HFFc6 (cell line): ENCODE measurements at regions not wholly inside any gene's neighbourhood (a gene's known extent, or its start where the extent isn't known, plus 50 kb on each side); places are given as distances from the start of the nearest gene placed in this dataset.

Experiments
- DNase-seq: peaks from one replicate; pipeline ENCODE4 v3.0.0-alpha.2; 2018
- H3K27ac Mint-ChIP-seq: 2 replicates; pipeline ENCODE4 v1.8.0; 2020; ENCODE audit warnings: mild to moderate bottlenecking, mixed read lengths
- H3K27me3 Mint-ChIP-seq: 2 replicates; pipeline ENCODE4 v1.8.0; 2021; ENCODE audit warnings: mild to moderate bottlenecking, moderate library complexity, mixed read lengths; ENCODE audit not compliant: insufficient read depth
- H3K36me3 Mint-ChIP-seq: 2 replicates; pipeline ENCODE4 v1.8.0; 2021; ENCODE audit warnings: low read depth, mixed read lengths
- H3K4me1 Mint-ChIP-seq: 2 replicates; pipeline ENCODE4 v1.8.0; 2020; ENCODE audit warnings: low read depth, mixed read lengths
- H3K4me3 Mint-ChIP-seq: 2 replicates; pipeline ENCODE4 v1.8.0; 2020; ENCODE audit warnings: mild to moderate bottlenecking, moderate library complexity, mixed read lengths
- H3K9me3 Mint-ChIP-seq: 2 replicates; pipeline ENCODE4 v1.8.0; 2020; ENCODE audit warnings: mild to moderate bottlenecking, mixed read lengths
- TF ChIP-seq, protein P1 (sequence below): fragments of 200-600 bp; sonication (generic); IDR thresholded peaks from 2 replicates; pipeline ENCODE4 v1.5.0; 2021; ENCODE audit warnings: antibody characterized with exemption, mild to moderate bottlenecking

DNA sequence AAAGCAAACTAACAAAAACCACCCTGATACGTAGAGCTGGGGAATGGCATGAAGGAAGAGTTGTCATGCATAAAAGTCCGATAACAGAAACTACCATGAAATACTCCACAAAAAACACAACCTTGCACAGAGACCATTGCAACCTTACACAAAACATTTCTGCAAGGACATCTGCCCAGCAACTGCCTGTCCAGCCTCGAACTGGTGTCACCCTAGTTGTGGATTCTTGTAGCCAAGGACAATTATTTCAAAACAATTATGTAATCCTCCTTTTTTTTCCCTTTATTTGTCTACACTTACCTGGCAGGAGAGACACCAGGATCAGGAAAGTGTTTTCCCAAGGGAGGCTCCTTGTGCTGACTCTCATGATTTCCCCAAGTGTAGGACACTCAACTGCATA lies 232.5 kb upstream of the SYNDIG1 start:
- TF ChIP-seq, protein P1, sequence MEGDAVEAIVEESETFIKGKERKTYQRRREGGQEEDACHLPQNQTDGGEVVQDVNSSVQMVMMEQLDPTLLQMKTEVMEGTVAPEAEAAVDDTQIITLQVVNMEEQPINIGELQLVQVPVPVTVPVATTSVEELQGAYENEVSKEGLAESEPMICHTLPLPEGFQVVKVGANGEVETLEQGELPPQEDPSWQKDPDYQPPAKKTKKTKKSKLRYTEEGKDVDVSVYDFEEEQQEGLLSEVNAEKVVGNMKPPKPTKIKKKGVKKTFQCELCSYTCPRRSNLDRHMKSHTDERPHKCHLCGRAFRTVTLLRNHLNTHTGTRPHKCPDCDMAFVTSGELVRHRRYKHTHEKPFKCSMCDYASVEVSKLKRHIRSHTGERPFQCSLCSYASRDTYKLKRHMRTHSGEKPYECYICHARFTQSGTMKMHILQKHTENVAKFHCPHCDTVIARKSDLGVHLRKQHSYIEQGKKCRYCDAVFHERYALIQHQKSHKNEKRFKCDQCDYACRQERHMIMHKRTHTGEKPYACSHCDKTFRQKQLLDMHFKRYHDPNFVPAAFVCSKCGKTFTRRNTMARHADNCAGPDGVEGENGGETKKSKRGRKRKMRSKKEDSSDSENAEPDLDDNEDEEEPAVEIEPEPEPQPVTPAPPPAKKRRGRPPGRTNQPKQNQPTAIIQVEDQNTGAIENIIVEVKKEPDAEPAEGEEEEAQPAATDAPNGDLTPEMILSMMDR = no peak
- Mint-ChIP-seq H3K36me3 (no peaks in the 10 kb centered on the region), H3K27ac (no peak overlapping the region), H3K4me1 (no peaks in the 10 kb centered on the region), H3K4me3 (no peak overlapping the region), H3K27me3 (peaks cover 18% of the 10 kb centered on the region), H3K9me3 (no peaks in the 10 kb centered on the region; the same call in 1 of the 2 replicates)
- DNase-seq = no peak

DNA sequence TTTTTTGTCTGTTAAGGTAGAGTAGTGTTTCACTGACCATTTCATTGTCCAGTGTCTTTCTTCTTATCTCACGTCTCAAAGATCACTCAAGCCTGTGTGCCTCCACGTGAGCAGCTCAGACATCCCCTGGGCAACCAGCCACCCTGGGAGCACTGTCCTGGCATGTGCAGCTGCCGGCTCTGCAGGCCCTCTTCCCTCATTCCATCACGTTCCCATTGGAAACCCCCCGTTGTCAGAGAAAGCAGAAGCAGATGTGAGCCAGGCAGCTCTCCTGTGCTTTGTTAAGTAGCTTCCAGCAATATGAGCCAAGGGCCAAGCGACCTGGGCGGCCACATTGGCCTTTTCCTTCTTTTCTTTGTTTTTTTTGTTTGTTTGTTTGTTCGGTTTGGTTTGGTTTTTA lies 233.2 kb upstream of the SYNDIG1 start:
- H3K4me1 Mint-ChIP-seq = no peaks in the 10 kb centered on the region
- H3K4me3 Mint-ChIP-seq = no peak overlapping the region
- H3K36me3 Mint-ChIP-seq = no peaks in the 10 kb centered on the region
- H3K27me3 Mint-ChIP-seq = peaks cover 18% of the 10 kb centered on the region
- TF ChIP-seq, protein P1 = no peak
- no peak for DNase-seq
- H3K27ac Mint-ChIP-seq = no peak overlapping the region
- no peaks in the 10 kb centered on the region for H3K9me3 Mint-ChIP-seq

DNA sequence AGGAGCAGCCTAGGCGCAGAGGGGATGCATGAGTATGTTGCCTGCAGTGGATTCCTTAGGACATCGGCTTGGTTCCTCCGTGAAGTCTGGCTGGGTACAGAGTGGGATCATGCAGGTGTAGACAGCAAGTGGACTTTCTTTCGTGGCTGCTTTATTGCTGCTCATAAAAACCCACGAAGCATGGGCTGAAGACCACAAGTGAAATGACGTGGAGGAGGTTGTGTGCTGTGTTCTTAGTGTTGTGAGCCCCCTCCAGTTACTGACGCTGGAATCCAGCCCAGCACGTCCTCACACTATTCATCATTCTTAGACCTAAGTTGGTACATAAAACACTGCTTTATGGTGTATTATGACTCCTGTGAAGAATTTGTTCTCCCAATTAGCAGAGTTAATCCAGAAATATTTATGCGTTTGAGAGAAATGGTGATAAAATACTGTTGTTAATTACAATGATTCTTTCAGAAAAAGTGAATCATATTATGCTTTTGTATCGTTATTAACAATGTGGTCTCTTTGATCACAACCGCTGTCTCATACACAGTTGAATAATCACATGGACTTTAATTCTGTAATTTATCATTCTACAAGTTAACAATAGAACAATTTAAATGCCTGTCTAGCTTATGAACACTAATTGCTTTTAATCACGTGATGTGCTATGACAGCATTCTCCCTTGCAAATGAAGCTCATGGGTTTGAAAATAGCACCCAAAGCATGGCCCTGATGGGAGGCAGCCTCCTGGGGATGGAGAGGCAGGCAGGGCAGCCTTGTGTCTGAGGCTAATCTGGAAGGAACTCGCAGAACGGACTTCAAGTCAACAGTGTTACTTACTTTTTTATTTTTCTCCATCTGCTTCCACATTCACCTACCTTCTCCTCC lies 233.9 kb upstream of the SYNDIG1 start:
- no peak overlapping the region for H3K27ac Mint-ChIP-seq
- TF ChIP-seq, protein P1 = no peak
- H3K27me3 Mint-ChIP-seq = peaks cover 18% of the 10 kb centered on the region
- no peaks in the 10 kb centered on the region for H3K9me3 Mint-ChIP-seq
- DNase-seq = no peak
- no peak overlapping the region for H3K4me3 Mint-ChIP-seq
- no peaks in the 10 kb centered on the region for H3K4me1 Mint-ChIP-seq
- no peaks in the 10 kb centered on the region for H3K36me3 Mint-ChIP-seq

DNA sequence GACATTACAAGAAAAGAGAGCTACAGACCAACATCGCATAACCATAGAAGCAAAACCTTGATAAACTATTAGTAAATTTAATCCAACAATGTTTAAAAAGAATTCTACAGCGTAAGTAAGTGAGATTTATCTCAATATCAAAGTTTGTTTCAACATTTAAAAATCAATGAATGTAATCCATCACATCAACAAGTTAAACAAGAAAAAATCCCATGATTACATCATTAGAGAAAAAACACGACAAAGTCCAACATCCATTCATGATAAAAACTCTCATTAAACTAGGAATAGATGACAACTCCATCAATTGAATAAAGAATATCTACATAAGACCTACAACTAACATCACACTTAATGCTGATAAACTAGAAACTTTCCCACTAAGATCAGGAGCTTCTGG lies 239.0 kb upstream of the GGTLC1 start:
- no peak for DNase-seq
- Mint-ChIP-seq H3K4me3 (no peak overlapping the region), H3K36me3 (no peaks in the 10 kb centered on the region), H3K9me3 (no peaks in the 10 kb centered on the region), H3K27ac (no peak overlapping the region), H3K27me3 (no peaks in the 10 kb centered on the region; the same call in 1 of the 2 replicates), H3K4me1 (no peaks in the 10 kb centered on the region)
- TF ChIP-seq, protein P1 = no peak

DNA sequence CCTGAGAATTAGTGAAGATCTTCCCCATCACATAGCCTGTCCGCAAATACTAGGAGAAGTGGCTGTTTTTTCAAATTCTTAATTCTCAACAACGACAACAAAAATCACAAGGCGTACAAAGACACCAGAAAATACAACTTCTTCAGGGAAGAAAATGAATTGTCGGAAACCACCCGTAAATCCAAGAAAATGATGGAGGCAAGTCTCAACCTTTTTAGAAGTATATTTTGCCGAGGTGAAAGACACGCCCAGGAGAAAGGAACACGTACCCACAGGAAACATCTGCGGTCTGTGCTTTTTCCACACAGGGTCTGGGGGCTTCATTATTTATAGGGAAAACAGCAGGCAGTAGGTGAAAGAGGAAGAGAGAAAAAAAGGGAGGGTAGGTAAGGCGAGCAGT lies 223.9 kb upstream of the GGTLC1 start:
- peaks cover 4% of the 10 kb centered on the region for H3K27me3 Mint-ChIP-seq
- H3K36me3 Mint-ChIP-seq = peaks cover 12% of the 10 kb centered on the region; the same call in 1 of the 2 replicates
- DNase-seq = no peak
- TF ChIP-seq, protein P1 = no peak
- no peak overlapping the region for H3K27ac Mint-ChIP-seq
- H3K9me3 Mint-ChIP-seq = peaks cover 13% of the 10 kb centered on the region
- H3K4me1 Mint-ChIP-seq = no peaks in the 10 kb centered on the region
- H3K4me3 Mint-ChIP-seq = no peak overlapping the region
